GM10248 (cell line): ENCODE measurements at regions not wholly inside any gene's neighbourhood (a gene's known extent, or its start where the extent isn't known, plus 50 kb on each side); places are given as distances from the start of the nearest gene placed in this dataset.

Source experiments
- CTCF ChIA-PET: fragments of 300-600 bp; sonication (Branson Sonifier 250); formaldehyde crosslinking; extraction: SDS; loops from one replicate; lab custom pipeline; 2021; ENCODE audit warnings: antibody characterized with exemption; lab: Yijun Ruan, JAX
- POLR2A ChIA-PET: fragments of 350-650 bp; sonication (Branson Sonifier 250); formaldehyde crosslinking; extraction: SDS; loops from one replicate; lab custom pipeline; 2020; ENCODE audit warnings: antibody characterized with exemption; lab: Yijun Ruan, JAX
- DNase-seq: peaks from one replicate; pipeline ENCODE4 v3.0.0; 2012; ENCODE audit errors: extremely low spot score
- CTCF ChIP-seq: IDR thresholded peaks from 2 replicates; pipeline ENCODE4 v1.5.1; 2012; ENCODE audit warnings: mild to moderate bottlenecking, low read depth; ENCODE audit errors: extremely low read depth, missing control alignments, control extremely low read depth

DNA sequence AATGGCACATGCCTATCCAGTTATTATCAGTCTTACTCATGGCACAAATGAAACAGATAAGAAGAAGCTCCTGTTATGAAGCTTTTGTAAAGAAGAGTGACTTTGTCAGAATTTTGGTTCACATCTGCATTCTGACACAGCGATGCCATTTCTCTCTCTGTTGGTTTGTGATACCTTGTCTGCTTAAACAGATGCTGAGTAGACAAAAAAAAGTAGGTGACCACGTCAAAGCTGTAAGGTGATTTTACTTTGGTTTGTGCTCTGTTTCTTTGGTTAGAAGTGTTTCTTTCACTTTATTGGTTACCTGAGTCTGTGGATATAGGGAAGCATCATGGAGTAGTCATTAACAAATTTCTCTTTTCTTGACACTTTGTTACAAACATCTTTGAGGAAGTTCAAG, 422.3 kb upstream of the ADAMTSL1 start:
- CTCF ChIA-PET = no interaction called here

DNA sequence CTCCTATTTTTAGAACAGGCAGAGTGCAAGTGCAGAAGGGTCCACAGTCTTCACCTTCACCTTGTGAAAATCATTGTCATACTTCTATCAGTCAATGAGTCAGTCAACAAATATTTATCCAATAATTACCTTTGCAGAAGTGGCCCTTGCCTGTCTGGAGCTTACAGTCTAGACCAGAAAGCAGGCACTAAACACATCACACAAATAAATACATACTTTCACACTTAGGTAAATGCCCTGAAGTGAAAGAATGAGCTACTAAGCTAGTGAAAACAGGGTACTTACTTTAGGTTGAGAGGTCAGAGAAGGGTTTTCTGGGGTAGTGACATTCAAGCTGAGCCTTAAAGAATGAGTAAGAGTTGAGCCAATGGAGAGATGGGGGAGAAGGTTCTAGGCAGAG, 421.9 kb upstream of the ADAMTSL1 start:
- no peak for TF ChIP-seq CTCF
- ChIA-PET POLR2A (no interaction called here), CTCF (interaction anchor here (1.4 kb wide), 1 partner anchor 14 kb away, joined by 3 read pairs; no protein-coding TSS in a partner anchor)
- DNase-seq = no peak

More for the DNA sequence above, 422.3 kb upstream of the ADAMTSL1 start:
- TF ChIP-seq CTCF = no peak
- no peak for DNase-seq
- POLR2A ChIA-PET = no interaction called here

- CTCF ChIA-PET = no interaction called here
- DNase-seq = no peak
- POLR2A ChIA-PET = no interaction called here
- no peak for TF ChIP-seq CTCF
Observed at GRCh38 chr9:18056269-18056992, 417.5 kb upstream of the ADAMTSL1 start.

- no peak for TF ChIP-seq CTCF
- DNase-seq = no peak
- ChIA-PET POLR2A (no interaction called here), CTCF (no interaction called here)
Observed at GRCh38 chr9:18056993-18057369, 417.0 kb upstream of the ADAMTSL1 start.

- POLR2A ChIA-PET = no interaction called here
- CTCF ChIA-PET = interaction anchor here (0.9 kb wide), 1 partner anchor 10 kb away, joined by 3 read pairs; no protein-coding TSS in a partner anchor
- TF ChIP-seq CTCF = no peak
- DNase-seq = no peak
Observed at GRCh38 chr9:18058564-18059442, 415.1 kb upstream of the ADAMTSL1 start.

- TF ChIP-seq CTCF = no peak
- CTCF ChIA-PET = interaction anchor here (0.9 kb wide), 1 partner anchor 9 kb away, joined by 3 read pairs; no protein-coding TSS in a partner anchor
- POLR2A ChIA-PET = no interaction called here
- no peak for DNase-seq
Observed at GRCh38 chr9:18059447-18059846, 414.5 kb upstream of the ADAMTSL1 start.
